Stimulated activated naive CD8-positive, alpha-beta T cell treated with anti-CD3 and anti-CD28 coated beads, Interleukin-15, Interleukin-2, amounts not matched to agents 100 ng/mL and 50 ng/mL, for 24 hours (primary cell): ENCODE measurements at regions not wholly inside any gene's neighbourhood (a gene's known extent, or its start where the extent isn't known, plus 50 kb on each side); places are given as distances from the start of the nearest gene placed in this dataset.

Source experiments
- H3K27ac Mint-ChIP-seq: one replicate; pipeline ENCODE4 v1.8.0; 2021; ENCODE audit warnings: mild to moderate bottlenecking, mixed read lengths
- H3K27me3 Mint-ChIP-seq: one replicate; pipeline ENCODE4 v1.8.0; 2021; ENCODE audit warnings: mixed read lengths
- H3K36me3 Mint-ChIP-seq: one replicate; pipeline ENCODE4 v1.8.0; 2021; ENCODE audit warnings: low read depth, mixed read lengths
- H3K4me1 Mint-ChIP-seq: one replicate; pipeline ENCODE4 v1.8.0; 2021; ENCODE audit warnings: low read depth, mixed read lengths
- H3K4me3 Mint-ChIP-seq: one replicate; pipeline ENCODE4 v1.8.0; 2021; ENCODE audit warnings: mild to moderate bottlenecking, mixed read lengths
- H3K9me3 Mint-ChIP-seq: one replicate; pipeline ENCODE4 v1.8.0; 2021; ENCODE audit warnings: mixed read lengths

- H3K4me3 Mint-ChIP-seq: no peak overlapping the region
- H3K27ac Mint-ChIP-seq: no peak overlapping the region
- H3K36me3 Mint-ChIP-seq: no peaks in the 10 kb centered on the region
- no peaks in the 10 kb centered on the region for H3K4me1 Mint-ChIP-seq
- H3K9me3 Mint-ChIP-seq: no peaks in the 10 kb centered on the region
- H3K27me3 Mint-ChIP-seq: no peaks in the 10 kb centered on the region
Measured at GRCh38 chr2:62424899-62425298, 81.1 kb downstream of the TMEM17 start.

GRCh38 chr2:62423883-62424458, 82.0 kb downstream of the TMEM17 start:
- no peak overlapping the region for H3K27ac Mint-ChIP-seq
- H3K27me3 Mint-ChIP-seq: no peaks in the 10 kb centered on the region
- H3K4me1 Mint-ChIP-seq: no peaks in the 10 kb centered on the region
- H3K36me3 Mint-ChIP-seq: no peaks in the 10 kb centered on the region
- H3K4me3 Mint-ChIP-seq: no peak overlapping the region
- peaks cover 3% of the 10 kb centered on the region for H3K9me3 Mint-ChIP-seq

- no peak overlapping the region for H3K27ac Mint-ChIP-seq
Measured at GRCh38 chr2:62423235-62423634, 82.8 kb downstream of the TMEM17 start.

GRCh38 chr2:62415518-62415917, 90.5 kb downstream of the TMEM17 start:
- H3K9me3 Mint-ChIP-seq: peaks cover 9% of the 10 kb centered on the region
- H3K27me3 Mint-ChIP-seq: no peaks in the 10 kb centered on the region
- H3K4me3 Mint-ChIP-seq: no peak overlapping the region
- no peaks in the 10 kb centered on the region for H3K4me1 Mint-ChIP-seq
- no peak overlapping the region for H3K27ac Mint-ChIP-seq
- H3K36me3 Mint-ChIP-seq: no peaks in the 10 kb centered on the region

More at GRCh38 chr2:62423235-62423634, 82.8 kb downstream of the TMEM17 start:
- H3K4me1 Mint-ChIP-seq: no peaks in the 10 kb centered on the region
- H3K4me3 Mint-ChIP-seq: no peak overlapping the region
- H3K9me3 Mint-ChIP-seq: peaks cover 6% of the 10 kb centered on the region
- H3K36me3 Mint-ChIP-seq: no peaks in the 10 kb centered on the region
- H3K27me3 Mint-ChIP-seq: no peaks in the 10 kb centered on the region

GRCh38 chr2:62415019-62415431, 91.0 kb downstream of the TMEM17 start:
- H3K27me3 Mint-ChIP-seq: no peaks in the 10 kb centered on the region
- H3K4me3 Mint-ChIP-seq: no peak overlapping the region
- no peaks in the 10 kb centered on the region for H3K4me1 Mint-ChIP-seq
- peaks cover 9% of the 10 kb centered on the region for H3K9me3 Mint-ChIP-seq
- H3K36me3 Mint-ChIP-seq: no peaks in the 10 kb centered on the region
- H3K27ac Mint-ChIP-seq: no peak overlapping the region

- no peak overlapping the region for H3K27ac Mint-ChIP-seq
- H3K9me3 Mint-ChIP-seq: peaks cover 3% of the 10 kb centered on the region
- no peaks in the 10 kb centered on the region for H3K4me1 Mint-ChIP-seq
- no peak overlapping the region for H3K4me3 Mint-ChIP-seq
- no peaks in the 10 kb centered on the region for H3K36me3 Mint-ChIP-seq
- H3K27me3 Mint-ChIP-seq: no peaks in the 10 kb centered on the region
Measured at GRCh38 chr2:62413116-62413663, 92.8 kb downstream of the TMEM17 start.

GRCh38 chr2:62412347-62412742, 93.7 kb downstream of the TMEM17 start:
- Mint-ChIP-seq H3K4me3 (no peak overlapping the region), H3K27me3 (no peaks in the 10 kb centered on the region), H3K27ac (no peak overlapping the region), H3K4me1 (no peaks in the 10 kb centered on the region), H3K9me3 (no peaks in the 10 kb centered on the region), H3K36me3 (no peaks in the 10 kb centered on the region)

GRCh38 chr2:62410926-62411456, 95.0 kb downstream of the TMEM17 start:
- Mint-ChIP-seq H3K27ac (no peak overlapping the region), H3K4me1 (no peaks in the 10 kb centered on the region), H3K4me3 (no peak overlapping the region), H3K36me3 (no peaks in the 10 kb centered on the region), H3K27me3 (no peaks in the 10 kb centered on the region), H3K9me3 (no peaks in the 10 kb centered on the region)

- H3K27me3 Mint-ChIP-seq: no peaks in the 10 kb centered on the region
- no peaks in the 10 kb centered on the region for H3K4me1 Mint-ChIP-seq
- H3K27ac Mint-ChIP-seq: no peak overlapping the region
- no peaks in the 10 kb centered on the region for H3K36me3 Mint-ChIP-seq
- no peaks in the 10 kb centered on the region for H3K9me3 Mint-ChIP-seq
- no peak overlapping the region for H3K4me3 Mint-ChIP-seq
Measured at GRCh38 chr2:62410015-62410453, 96.0 kb downstream of the TMEM17 start.

GRCh38 chr2:62409442-62409841, 96.6 kb downstream of the TMEM17 start:
- no peaks in the 10 kb centered on the region for H3K9me3 Mint-ChIP-seq
- H3K27me3 Mint-ChIP-seq: no peaks in the 10 kb centered on the region
- H3K27ac Mint-ChIP-seq: no peak overlapping the region
- H3K4me3 Mint-ChIP-seq: no peak overlapping the region
- no peaks in the 10 kb centered on the region for H3K36me3 Mint-ChIP-seq
- no peaks in the 10 kb centered on the region for H3K4me1 Mint-ChIP-seq

- no peak overlapping the region for H3K4me3 Mint-ChIP-seq
- H3K4me1 Mint-ChIP-seq: no peaks in the 10 kb centered on the region
- no peaks in the 10 kb centered on the region for H3K27me3 Mint-ChIP-seq
- no peak overlapping the region for H3K27ac Mint-ChIP-seq
- H3K9me3 Mint-ChIP-seq: no peaks in the 10 kb centered on the region
- no peaks in the 10 kb centered on the region for H3K36me3 Mint-ChIP-seq
Measured at GRCh38 chr2:62408241-62408677, 97.7 kb downstream of the TMEM17 start.

GRCh38 chr2:62407838-62408237, 98.2 kb downstream of the TMEM17 start:
- Mint-ChIP-seq H3K4me1 (no peaks in the 10 kb centered on the region), H3K4me3 (no peak overlapping the region), H3K9me3 (no peaks in the 10 kb centered on the region), H3K27ac (no peak overlapping the region), H3K36me3 (no peaks in the 10 kb centered on the region), H3K27me3 (no peaks in the 10 kb centered on the region)

GRCh38 chr2:62407401-62407800, 98.6 kb downstream of the TMEM17 start:
- Mint-ChIP-seq H3K4me3 (no peak overlapping the region), H3K36me3 (no peaks in the 10 kb centered on the region), H3K27ac (no peak overlapping the region), H3K4me1 (no peaks in the 10 kb centered on the region), H3K27me3 (no peaks in the 10 kb centered on the region), H3K9me3 (no peaks in the 10 kb centered on the region)

- Mint-ChIP-seq H3K4me1 (no peaks in the 10 kb centered on the region), H3K9me3 (peaks cover 5% of the 10 kb centered on the region), H3K36me3 (no peaks in the 10 kb centered on the region), H3K4me3 (no peak overlapping the region), H3K27me3 (no peaks in the 10 kb centered on the region), H3K27ac (no peak overlapping the region)
Measured at GRCh38 chr2:62406573-62407043, 99.4 kb downstream of the TMEM17 start.

- Mint-ChIP-seq H3K36me3 (no peaks in the 10 kb centered on the region), H3K9me3 (peaks cover 5% of the 10 kb centered on the region), H3K4me1 (no peaks in the 10 kb centered on the region)
Measured at GRCh38 chr2:62404913-62405312, 101.1 kb downstream of the TMEM17 start.

GRCh38 chr2:62402156-62402555, 103.8 kb downstream of the TMEM17 start:
- H3K27ac Mint-ChIP-seq: no peak overlapping the region
- H3K4me3 Mint-ChIP-seq: no peak overlapping the region
- H3K4me1 Mint-ChIP-seq: no peaks in the 10 kb centered on the region
- H3K9me3 Mint-ChIP-seq: peaks cover 5% of the 10 kb centered on the region
- H3K27me3 Mint-ChIP-seq: no peaks in the 10 kb centered on the region
- H3K36me3 Mint-ChIP-seq: no peaks in the 10 kb centered on the region

More at GRCh38 chr2:62404913-62405312, 101.1 kb downstream of the TMEM17 start:
- no peak overlapping the region for H3K27ac Mint-ChIP-seq
- no peaks in the 10 kb centered on the region for H3K27me3 Mint-ChIP-seq
- no peak overlapping the region for H3K4me3 Mint-ChIP-seq
